HG03025 (cell line): ENCODE measurements at regions not wholly inside any gene's neighbourhood (a gene's known extent, or its start where the extent isn't known, plus 50 kb on each side); places are given as distances from the start of the nearest gene placed in this dataset.
"Not testable (repeated sequence)": the region's sequence is repeated elsewhere in the genome, so short reads cannot be mapped to it uniquely, and the experiment has no call there.

Source experiments
- ATAC-seq: cut with Tn5 transposase; IDR thresholded peaks from one replicate; pipeline ENCODE4 v1.9.1; 2021; ENCODE audit warnings: mild to moderate bottlenecking, moderate library complexity; ENCODE audit not compliant: unreplicated experiment, low FRiP score

DNA sequence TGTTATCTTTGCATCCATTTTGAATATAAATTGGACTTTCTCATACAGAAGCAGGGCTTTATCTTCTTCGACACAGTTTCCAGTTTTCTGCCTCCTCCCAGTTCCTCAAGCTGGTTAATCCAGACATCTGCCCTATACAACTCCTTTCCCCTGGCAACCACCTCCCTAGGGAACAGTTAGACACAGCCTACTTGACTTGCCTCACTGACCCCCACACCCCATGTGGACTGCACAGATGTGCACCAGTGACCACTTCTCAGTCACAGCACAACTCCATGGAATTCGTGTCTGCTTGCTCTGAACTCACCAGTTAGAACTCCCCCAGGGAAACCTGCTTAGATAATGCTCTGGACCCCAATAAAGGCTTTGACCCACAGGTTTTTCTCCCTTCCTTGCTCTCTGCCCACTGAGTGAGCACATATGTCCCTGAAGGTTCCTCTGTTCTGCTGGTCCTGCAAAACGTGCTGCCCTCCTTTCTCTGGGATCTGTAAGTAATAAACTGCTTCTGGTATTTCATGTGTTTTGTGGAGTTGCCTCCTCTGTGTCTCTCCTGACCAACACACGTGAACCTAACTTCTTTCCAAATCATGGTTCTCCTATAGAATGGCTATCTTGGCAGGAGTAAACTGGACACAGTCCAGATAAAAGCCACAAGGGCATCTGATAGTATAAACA, 351.2 kb downstream of the CD83 start:
- ATAC-seq = no peak

DNA sequence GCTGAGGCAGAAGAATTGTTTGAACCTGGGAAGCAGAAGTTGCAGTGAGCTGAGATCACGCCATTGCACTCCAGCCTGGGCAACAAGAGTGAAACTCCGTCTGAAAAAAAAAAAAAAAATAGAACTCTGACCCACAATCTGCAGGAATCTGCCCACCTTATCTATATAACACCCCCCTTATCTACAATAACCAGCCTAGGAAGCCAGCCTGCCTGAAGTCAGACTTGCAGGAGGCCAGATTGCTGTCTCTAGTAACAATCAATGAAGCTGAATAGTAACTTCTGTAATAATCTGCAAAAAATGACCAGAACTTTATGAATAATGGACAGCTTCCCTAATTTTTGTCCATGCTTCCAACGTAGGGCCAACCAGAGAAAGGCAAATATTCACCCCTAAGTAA, 352.5 kb downstream of the CD83 start:
- ATAC-seq = no peak

DNA sequence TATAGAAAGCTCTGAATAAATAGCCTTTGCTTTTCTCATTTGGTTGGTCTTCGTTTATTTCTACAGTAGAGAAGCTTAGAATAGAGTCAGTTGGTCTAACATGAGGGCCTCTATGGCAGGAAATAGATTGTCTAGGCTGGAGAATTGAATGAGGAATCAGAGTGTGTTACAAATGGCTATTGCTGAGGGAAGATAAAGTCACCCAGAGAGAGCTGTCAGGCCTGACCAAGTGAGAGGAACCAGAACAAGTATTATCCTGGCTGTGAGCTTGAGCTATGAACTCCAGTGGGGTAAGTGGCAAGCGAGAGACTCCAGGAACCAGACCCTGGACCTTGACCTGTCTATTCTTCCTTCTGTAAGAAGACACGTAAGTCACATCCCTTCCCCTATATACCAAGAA, 353.1 kb downstream of the CD83 start:
- no peak for ATAC-seq

DNA sequence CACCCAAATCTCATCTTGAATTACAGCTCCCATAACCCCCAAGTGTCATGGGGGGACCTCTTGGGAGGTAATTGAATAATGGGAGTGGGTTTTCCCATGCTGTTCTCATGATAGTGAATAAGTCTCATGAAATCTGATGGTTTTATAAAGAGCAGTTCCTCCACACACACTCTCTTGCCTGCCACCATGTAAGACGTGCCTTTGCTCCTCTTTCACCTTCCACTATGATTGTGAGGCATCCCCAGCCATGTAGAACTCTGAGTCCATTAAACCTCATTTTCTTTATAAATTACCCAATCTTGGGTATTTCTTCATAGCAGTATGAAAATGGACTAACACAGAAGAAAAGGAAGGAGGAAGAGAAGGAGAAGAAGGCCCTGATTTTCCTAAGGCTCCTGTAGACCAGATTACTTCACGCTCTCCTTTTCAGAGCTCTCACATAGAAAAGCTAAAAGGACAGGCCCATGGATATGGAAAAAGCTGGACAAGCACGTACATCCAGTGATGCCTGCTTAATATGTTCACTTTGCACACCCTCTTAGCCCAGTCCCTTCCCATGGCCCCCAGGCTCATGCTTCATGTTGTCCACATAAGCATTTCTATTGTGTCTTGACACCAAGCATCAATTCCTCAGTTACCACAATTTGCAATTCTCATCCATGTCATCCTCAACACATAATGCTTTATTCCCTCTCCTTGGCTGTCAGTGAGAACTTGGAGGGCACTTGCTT, 354.8 kb downstream of the CD83 start:
- no peak for ATAC-seq

DNA sequence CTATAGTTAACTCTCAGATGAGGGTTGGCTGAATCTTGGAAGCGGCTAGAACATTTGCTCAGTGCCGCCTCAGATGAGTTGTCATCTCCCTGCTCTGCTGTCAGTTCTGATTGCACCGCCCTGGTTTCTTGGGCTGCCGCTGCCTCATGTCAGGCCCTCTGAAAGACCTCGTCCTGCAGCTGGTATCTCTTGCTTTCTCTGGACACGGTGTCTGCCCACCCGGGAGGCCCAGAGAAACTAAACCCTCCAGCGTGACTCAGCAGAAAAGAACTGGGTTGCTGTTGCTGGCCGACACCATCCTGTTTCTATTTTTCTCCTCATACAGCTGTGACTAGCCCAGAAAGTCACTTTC, 355.4 kb downstream of the CD83 start:
- ATAC-seq = no peak

DNA sequence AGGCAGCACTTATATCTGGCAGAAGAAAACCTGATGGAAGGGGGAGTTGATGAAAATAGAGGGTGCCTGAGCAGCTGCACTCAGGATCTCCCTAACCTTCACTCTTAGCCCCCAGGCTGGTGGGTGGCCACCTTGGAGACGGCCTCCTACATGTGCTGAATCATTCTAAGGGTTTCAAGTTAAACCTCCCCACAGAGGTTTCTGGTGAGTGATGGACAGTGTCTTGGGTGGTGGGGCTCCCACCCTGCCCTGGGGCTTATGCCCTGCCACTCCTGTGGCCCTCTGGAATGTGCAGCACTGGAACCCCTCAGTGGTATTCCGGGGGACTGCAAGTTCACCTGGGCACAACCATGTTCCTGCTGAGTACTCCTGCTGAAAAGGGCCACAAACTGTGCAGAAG, 357.2 kb downstream of the CD83 start:
- no peak for ATAC-seq

GRCh38 chr6:14475306-14475705, 357.7 kb downstream of the CD83 start:
- ATAC-seq = no peak

DNA sequence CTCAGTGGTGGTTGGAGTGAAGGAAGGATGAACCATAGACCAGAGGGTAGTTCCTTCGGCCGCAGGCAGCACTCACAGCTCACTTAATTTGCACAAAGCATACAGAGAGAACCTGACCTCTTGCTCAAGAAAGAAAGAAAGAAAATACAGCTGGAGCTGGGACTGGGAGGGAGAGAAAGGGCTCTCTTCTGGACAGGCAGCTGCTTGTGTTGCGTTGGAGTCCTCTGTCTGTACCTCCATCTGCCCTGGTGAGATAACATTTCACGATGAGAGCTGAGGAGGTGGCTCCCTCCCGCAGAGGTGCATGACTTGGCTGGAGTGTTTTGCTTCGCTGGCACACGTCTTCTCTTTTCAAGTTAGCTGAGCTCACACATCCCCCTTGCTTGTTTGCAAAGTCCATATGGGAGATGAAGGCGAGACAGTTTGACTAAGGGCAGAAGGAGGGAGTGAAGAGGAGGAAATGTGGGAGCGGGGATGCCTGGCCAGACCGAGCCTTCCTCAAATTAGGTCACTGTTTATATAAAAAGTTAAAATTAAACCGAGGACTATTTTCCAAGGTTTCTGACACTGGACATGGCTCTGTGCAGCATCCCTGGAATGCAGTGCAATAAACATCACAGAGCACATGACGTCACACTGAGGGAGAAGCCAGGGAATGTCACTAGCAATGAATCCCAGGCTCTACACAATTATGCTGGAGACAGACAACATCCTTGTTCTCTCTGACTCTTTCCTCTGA, 359.4 kb downstream of the CD83 start:
- ATAC-seq = no peak

GRCh38 chr6:14477559-14477958, 360.0 kb downstream of the CD83 start:
- ATAC-seq = no peak

GRCh38 chr6:14478381-14479225, 361.0 kb downstream of the CD83 start:
- no peak for ATAC-seq

DNA sequence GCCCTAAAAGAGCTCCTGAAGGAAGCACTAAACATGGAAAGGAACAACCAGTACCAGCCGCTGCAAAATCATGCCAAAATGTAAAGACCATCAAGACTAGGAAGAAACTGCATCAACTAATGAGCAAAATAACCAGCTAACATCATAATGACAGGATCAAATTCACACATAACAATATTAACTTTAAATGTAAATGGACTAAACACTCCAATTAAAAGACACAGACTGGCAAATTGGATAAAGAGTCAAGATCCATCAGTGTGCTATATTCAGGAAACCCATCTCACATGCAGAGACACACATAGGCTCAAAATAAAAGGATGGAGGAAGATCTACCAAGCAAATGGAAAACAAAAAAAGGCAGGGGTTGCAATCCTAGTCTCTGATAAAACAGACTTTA, 364.4 kb downstream of the CD83 start:
- not testable (repeated sequence) for ATAC-seq

DNA sequence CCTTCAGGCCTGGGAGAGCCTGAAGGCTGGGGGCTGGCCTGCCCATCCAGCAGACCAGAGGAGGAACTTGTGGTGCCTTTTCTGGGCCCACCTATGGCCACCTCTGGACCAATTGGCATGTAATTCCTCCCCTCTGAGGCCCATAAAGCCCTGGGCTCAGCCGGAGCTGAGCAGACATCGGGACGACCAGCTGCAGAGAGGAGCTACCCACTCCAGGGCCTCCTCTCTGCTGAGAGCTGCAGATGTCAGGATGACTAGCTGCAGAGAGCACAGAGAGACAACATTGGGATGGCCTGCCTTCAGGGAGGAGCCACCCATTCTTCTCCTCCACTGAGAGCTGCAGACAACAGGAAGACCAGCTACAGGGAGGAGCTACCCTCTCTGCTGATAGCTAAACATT, 370.1 kb downstream of the CD83 start:
- no peak for ATAC-seq

GRCh38 chr6:14488180-14488579, 370.6 kb downstream of the CD83 start:
- no peak for ATAC-seq

DNA sequence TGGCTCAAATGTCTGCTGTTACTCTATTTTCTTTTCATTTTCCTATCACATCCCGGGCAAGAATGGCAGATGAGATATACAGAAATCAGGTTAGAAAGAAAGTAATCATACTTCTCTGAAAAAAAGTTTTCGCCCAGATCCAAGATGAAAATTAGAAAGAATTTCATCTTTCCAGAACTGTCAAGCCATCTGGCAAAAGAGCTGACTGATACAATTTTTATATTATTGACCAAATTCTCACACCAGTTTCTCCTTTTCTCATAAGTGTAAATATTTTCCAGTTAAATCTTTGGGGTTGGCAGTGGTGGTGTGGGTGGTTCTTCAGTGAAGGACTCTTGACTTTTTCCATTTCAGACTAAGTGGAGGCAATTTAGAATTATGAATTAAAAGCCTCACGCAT, 371.9 kb downstream of the CD83 start:
- no peak for ATAC-seq

DNA sequence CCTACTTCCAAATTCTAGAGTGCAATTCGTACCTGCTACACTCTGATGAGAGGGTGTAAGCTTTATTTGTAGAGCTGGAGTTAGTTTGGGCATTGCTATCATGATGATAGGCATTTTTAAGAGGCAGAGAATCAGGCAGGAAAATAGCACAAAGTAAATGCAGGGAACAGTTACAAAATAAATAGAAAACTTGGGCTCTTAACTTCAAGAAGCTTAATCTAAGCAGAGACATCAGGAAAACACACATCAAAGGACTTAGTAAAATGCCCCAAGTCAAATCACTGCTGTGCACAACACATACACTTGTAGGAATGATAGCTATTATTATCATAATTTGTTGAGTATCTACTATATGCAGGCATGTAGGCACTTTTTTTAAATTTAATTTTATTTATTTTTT, 381.2 kb downstream of the CD83 start:
- no peak for ATAC-seq

DNA sequence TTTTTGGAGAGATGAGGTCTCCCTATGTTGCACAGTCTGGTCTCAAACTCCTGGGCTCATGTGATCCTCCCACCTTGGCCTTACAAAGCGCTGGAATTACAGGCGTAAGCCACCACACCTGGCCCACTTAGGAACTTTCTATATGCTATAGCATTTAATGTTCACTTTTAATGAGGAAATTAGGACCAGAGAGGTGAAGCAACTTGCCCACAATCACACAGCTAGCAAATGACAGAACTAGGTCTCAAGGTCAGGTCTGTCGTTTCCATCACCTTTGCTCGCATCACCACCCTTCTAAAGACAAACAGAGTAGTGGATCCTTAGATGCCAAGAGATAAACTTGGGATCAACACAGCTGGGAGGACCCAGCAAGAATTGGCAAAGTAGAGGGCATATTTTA, 381.7 kb downstream of the CD83 start:
- ATAC-seq = no peak

- no peak for ATAC-seq
Observed at GRCh38 chr6:14499841-14500240, 382.3 kb downstream of the CD83 start.

- no peak for ATAC-seq
Observed at GRCh38 chr6:14500809-14501208, 383.2 kb downstream of the CD83 start.

GRCh38 chr6:14501240-14501639, 383.7 kb downstream of the CD83 start:
- ATAC-seq = no peak

GRCh38 chr6:14501914-14502313, 384.3 kb downstream of the CD83 start:
- no peak for ATAC-seq

DNA sequence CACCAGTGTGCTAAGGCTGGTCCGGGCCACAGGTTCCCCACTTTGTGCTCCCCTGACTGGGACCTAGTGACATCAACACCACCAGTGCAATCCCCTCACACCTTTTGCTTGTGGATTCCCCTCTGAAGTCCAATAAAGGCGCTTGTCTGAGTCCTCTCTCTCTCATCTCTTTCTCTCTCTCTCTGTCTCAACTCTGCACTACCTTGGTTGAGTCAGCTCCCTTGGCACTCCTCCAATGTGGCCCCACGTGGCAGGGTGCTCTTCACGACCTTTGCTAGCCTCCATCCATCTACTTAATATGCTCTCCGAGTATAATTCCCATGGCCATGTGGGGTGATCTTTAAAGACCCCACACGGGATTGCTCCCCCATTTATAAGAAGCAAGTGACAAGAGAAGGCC, 385.0 kb downstream of the CD83 start:
- ATAC-seq = no peak
